GM23338 (cell line): ENCODE measurements at regions not wholly inside any gene's neighbourhood (a gene's known extent, or its start where the extent isn't known, plus 50 kb on each side); places are given as distances from the start of the nearest gene placed in this dataset.
A peak's percentile ranks its signal among the peaks of the same experiment; 100 is the strongest.

ENCODE experiments used
- ATAC-seq: fragments of 200-7000 bp; cut with Tn5 transposase; 3 replicates; pipeline ENCODE4 v1.9.1; 2020
- DNase-seq: peaks from one replicate; pipeline ENCODE4 v3.0.0-alpha.2; 2015; ENCODE audit warnings: low spot score
- H2AFZ ChIP-seq: fragments of 200-600 bp; sonication (generic); 2 replicates; pipeline ENCODE4 v1.8.0; 2016; ENCODE audit warnings: antibody characterized with exemption, mild to moderate bottlenecking, moderate library complexity
- H3F3A ChIP-seq: fragments of 200-600 bp; sonication (generic); replicated peaks from 2 replicates; pipeline ENCODE4 v1.8.0; 2017; ENCODE audit warnings: antibody characterized with exemption, mixed run types, low read depth
- H3K27ac ChIP-seq: fragments of 200-600 bp; sonication (generic); 2 replicates; pipeline ENCODE4 v1.6.1; 2016; ENCODE audit warnings: low read depth
- H3K27me3 ChIP-seq: fragments of 200-600 bp; sonication (generic); 2 replicates; pipeline ENCODE4 v1.8.0; 2016; ENCODE audit warnings: mild to moderate bottlenecking, mixed run types, moderate library complexity; ENCODE audit not compliant: insufficient read depth
- H3K36me3 ChIP-seq: fragments of 200-600 bp; sonication (generic); 2 replicates; pipeline ENCODE4 v1.8.0; 2016; ENCODE audit warnings: mild to moderate bottlenecking; ENCODE audit not compliant: insufficient read depth
- H3K4me1 ChIP-seq: fragments of 200-600 bp; sonication (generic); 2 replicates; pipeline ENCODE4 v1.8.0; 2016; ENCODE audit warnings: mild to moderate bottlenecking, moderate library complexity; ENCODE audit not compliant: insufficient read depth
- H3K4me2 ChIP-seq: fragments of 200-600 bp; sonication (generic); 2 replicates; pipeline ENCODE4 v1.7.1; 2017; ENCODE audit warnings: mixed run types
- H3K4me3 ChIP-seq: fragments of 200-600 bp; sonication (generic); 2 replicates; pipeline ENCODE4 v1.6.1; 2016; ENCODE audit warnings: mixed run types
- H3K79me2 ChIP-seq: fragments of 200-600 bp; sonication (generic); replicated peaks from 2 replicates; pipeline ENCODE4 v1.8.0; 2017; ENCODE audit warnings: mild to moderate bottlenecking; ENCODE audit not compliant: insufficient read depth
- H3K9me2 ChIP-seq: fragments of 200-600 bp; sonication (generic); 2 replicates; pipeline ENCODE4 v1.8.0; 2017; ENCODE audit not compliant: insufficient read depth
- H4K20me1 ChIP-seq: fragments of 200-600 bp; sonication (generic); replicated peaks from 2 replicates; pipeline ENCODE4 v1.8.0; 2017; ENCODE audit warnings: mild to moderate bottlenecking; ENCODE audit not compliant: insufficient read depth
- H3K27ac Mint-ChIP-seq: 2 replicates; pipeline ENCODE4 v1.8.0; 2020; ENCODE audit warnings: inconsistent platforms, mild to moderate bottlenecking, moderate library complexity, mixed read lengths
- H3K27me3 Mint-ChIP-seq: 3 replicates; pipeline ENCODE4 v1.8.0; 2022; ENCODE audit warnings: low read depth, mild to moderate bottlenecking, moderate library complexity, mixed read lengths, inconsistent platforms; ENCODE audit not compliant: insufficient read depth, poor library complexity
- H3K36me3 Mint-ChIP-seq: 3 replicates; pipeline ENCODE4 v1.8.0; 2021; ENCODE audit warnings: low read depth, mild to moderate bottlenecking, inconsistent platforms, moderate library complexity, mixed read lengths
- H3K4me1 Mint-ChIP-seq: 3 replicates; pipeline ENCODE4 v1.8.0; 2020; ENCODE audit warnings: mild to moderate bottlenecking, inconsistent platforms, mixed read lengths
- H3K4me3 Mint-ChIP-seq: 3 replicates; pipeline ENCODE4 v1.8.0; 2021; ENCODE audit warnings: moderate library complexity, mild to moderate bottlenecking, inconsistent platforms, mixed read lengths
- H3K9me3 Mint-ChIP-seq: 3 replicates; pipeline ENCODE4 v1.8.0; 2020; ENCODE audit warnings: moderate library complexity, mild to moderate bottlenecking, inconsistent platforms, mixed read lengths
- CREB1 ChIP-seq: fragments of 250-450 bp; sonication (Bioruptor Pico); IDR thresholded peaks from 2 replicates; pipeline ENCODE4 v1.5.0; 2020; ENCODE audit warnings: low read depth, mild to moderate bottlenecking, moderate library complexity
- EZH2 ChIP-seq: fragments of 200-600 bp; sonication (generic); IDR thresholded peaks from one replicate; pipeline ENCODE4 v1.8.0; 2017; ENCODE audit warnings: antibody characterized with exemption, mild to moderate bottlenecking, low read depth; ENCODE audit not compliant: unreplicated experiment
- EZH2phosphoT487 ChIP-seq: fragments of 200-600 bp; sonication (generic); IDR thresholded peaks from one replicate; pipeline ENCODE4 v1.8.1; 2018; ENCODE audit warnings: antibody characterized with exemption; ENCODE audit not compliant: unreplicated experiment
- JUNB ChIP-seq: IDR thresholded peaks from one replicate; pipeline ENCODE4 v1.6.1; 2016; ENCODE audit warnings: antibody characterized with exemption; ENCODE audit not compliant: unreplicated experiment
- POLR2AphosphoS5 ChIP-seq: IDR thresholded peaks from 2 replicates; pipeline ENCODE4 v1.6.1; 2016; ENCODE audit warnings: antibody characterized with exemption, low read depth
- REST ChIP-seq: IDR thresholded peaks from one replicate; pipeline ENCODE4 v1.6.1; 2018; ENCODE audit warnings: antibody characterized with exemption; ENCODE audit not compliant: unreplicated experiment
- STAT1 ChIP-seq: IDR thresholded peaks from one replicate; pipeline ENCODE4 v1.6.1; 2016; ENCODE audit warnings: antibody characterized with exemption; ENCODE audit not compliant: unreplicated experiment
- ZNF331 ChIP-seq: fragments of 250-450 bp; sonication (Bioruptor Pico); IDR thresholded peaks from 2 replicates; pipeline ENCODE4 v1.5.0; 2020; ENCODE audit warnings: low read depth, mild to moderate bottlenecking, moderate library complexity
- TF ChIP-seq, protein P1 (sequence below), 2 experiments: fragments of 200-600 bp in 1 of 2; sonication (generic) in 1 of 2; conservative IDR thresholded peaks; 2 replicates each; pipeline versions ENCODE4 v1.5.1 to v1.6.1; 2016 to 2017; ENCODE audit warnings: antibody characterized with exemption in 2 of 2, low read depth in 2 of 2, mild to moderate bottlenecking in 2 of 2, moderate library complexity in 1 of 2
- TF ChIP-seq, protein P2 (sequence below): IDR thresholded peaks from 2 replicates; pipeline ENCODE4 v1.6.1; 2016; ENCODE audit warnings: antibody characterized with exemption

- Mint-ChIP-seq H3K4me3 (no peak overlapping the region), H3K27ac (no peak overlapping the region), H3K36me3 (peaks cover 21% of the 10 kb centered on the region; the same call in 2 of the 3 replicates), H3K4me1 (no peaks in the 10 kb centered on the region), H3K27me3 (peaks cover 5% of the 10 kb centered on the region), H3K9me3 (peaks cover 88% of the 10 kb centered on the region)
- Histone ChIP-seq H3K4me1 (no peaks in the 10 kb centered on the region), H3K27ac (no peak overlapping the region), H3F3A (no peaks in the 10 kb centered on the region), H2AFZ (no peak overlapping the region), H3K27me3 (no peaks in the 10 kb centered on the region), H4K20me1 (no peaks in the 10 kb centered on the region), H3K79me2 (no peaks in the 10 kb centered on the region), H3K4me2 (no peak overlapping the region), H3K9me2 (no peaks in the 10 kb centered on the region), H3K4me3 (no peak overlapping the region), H3K36me3 (no peaks in the 10 kb centered on the region)
- TF ChIP-seq, protein P1, sequence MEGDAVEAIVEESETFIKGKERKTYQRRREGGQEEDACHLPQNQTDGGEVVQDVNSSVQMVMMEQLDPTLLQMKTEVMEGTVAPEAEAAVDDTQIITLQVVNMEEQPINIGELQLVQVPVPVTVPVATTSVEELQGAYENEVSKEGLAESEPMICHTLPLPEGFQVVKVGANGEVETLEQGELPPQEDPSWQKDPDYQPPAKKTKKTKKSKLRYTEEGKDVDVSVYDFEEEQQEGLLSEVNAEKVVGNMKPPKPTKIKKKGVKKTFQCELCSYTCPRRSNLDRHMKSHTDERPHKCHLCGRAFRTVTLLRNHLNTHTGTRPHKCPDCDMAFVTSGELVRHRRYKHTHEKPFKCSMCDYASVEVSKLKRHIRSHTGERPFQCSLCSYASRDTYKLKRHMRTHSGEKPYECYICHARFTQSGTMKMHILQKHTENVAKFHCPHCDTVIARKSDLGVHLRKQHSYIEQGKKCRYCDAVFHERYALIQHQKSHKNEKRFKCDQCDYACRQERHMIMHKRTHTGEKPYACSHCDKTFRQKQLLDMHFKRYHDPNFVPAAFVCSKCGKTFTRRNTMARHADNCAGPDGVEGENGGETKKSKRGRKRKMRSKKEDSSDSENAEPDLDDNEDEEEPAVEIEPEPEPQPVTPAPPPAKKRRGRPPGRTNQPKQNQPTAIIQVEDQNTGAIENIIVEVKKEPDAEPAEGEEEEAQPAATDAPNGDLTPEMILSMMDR (conservative IDR thresholded peaks at IDR 0.05; ENCODE audit: low read depth in 2 of 2), result peak; percentile 22 to 46; a peak in 3 of 4 replicates
- TF ChIP-seq POLR2AphosphoS5, result no peak
- peak; percentile 6 for DNase-seq
- no peak for ATAC-seq
Measured at GRCh38 chr3:1693145-1693544, 405.5 kb upstream of the CNTN4 start.

- DNase-seq (no peak), ATAC-seq (no peak)
- no peak overlapping the region for H2AFZ ChIP-seq
- no peaks in the 10 kb centered on the region for H3K4me1 Mint-ChIP-seq
- H3F3A ChIP-seq, result no peaks in the 10 kb centered on the region
- no peak overlapping the region for H3K27ac Mint-ChIP-seq
- H3K9me3 Mint-ChIP-seq, result peaks cover 89% of the 10 kb centered on the region
- no peak overlapping the region for H3K4me2 ChIP-seq
- no peaks in the 10 kb centered on the region for H3K27me3 ChIP-seq
- H3K79me2 ChIP-seq, result no peaks in the 10 kb centered on the region
- no peak overlapping the region for H3K4me3 Mint-ChIP-seq
- no peak overlapping the region for H3K4me3 ChIP-seq
- H3K9me2 ChIP-seq, result no peaks in the 10 kb centered on the region
- no peak overlapping the region for H3K27ac ChIP-seq
- H3K36me3 ChIP-seq, result no peaks in the 10 kb centered on the region
- H3K36me3 Mint-ChIP-seq, result peaks cover 21% of the 10 kb centered on the region
- TF ChIP-seq, protein P2, sequence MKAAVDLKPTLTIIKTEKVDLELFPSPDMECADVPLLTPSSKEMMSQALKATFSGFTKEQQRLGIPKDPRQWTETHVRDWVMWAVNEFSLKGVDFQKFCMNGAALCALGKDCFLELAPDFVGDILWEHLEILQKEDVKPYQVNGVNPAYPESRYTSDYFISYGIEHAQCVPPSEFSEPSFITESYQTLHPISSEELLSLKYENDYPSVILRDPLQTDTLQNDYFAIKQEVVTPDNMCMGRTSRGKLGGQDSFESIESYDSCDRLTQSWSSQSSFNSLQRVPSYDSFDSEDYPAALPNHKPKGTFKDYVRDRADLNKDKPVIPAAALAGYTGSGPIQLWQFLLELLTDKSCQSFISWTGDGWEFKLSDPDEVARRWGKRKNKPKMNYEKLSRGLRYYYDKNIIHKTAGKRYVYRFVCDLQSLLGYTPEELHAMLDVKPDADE, result no peak
- TF ChIP-seq STAT1, result no peak
- no peak for TF ChIP-seq POLR2AphosphoS5
- no peak for TF ChIP-seq ZNF331 (CRISPR knock-in tag)
- TF ChIP-seq EZH2phosphoT487, result no peak
- TF ChIP-seq, protein P1 (conservative IDR thresholded peaks at IDR 0.05; ENCODE audit: low read depth in 2 of 2), result no peak
- TF ChIP-seq EZH2, result no peak
- TF ChIP-seq JUNB, result no peak
- TF ChIP-seq REST, result no peak
- TF ChIP-seq CREB1, result no peak
- H3K4me1 ChIP-seq, result no peaks in the 10 kb centered on the region
- H4K20me1 ChIP-seq, result no peaks in the 10 kb centered on the region
- H3K27me3 Mint-ChIP-seq, result peaks cover 5% of the 10 kb centered on the region
Measured at GRCh38 chr3:1696669-1697275, 401.9 kb upstream of the CNTN4 start.
